SK-N-MC (cell line): ENCODE measurements at regions not wholly inside any gene's neighbourhood (a gene's known extent, or its start where the extent isn't known, plus 50 kb on each side); places are given as distances from the start of the nearest gene placed in this dataset.

Source experiments
- EZH2 ChIP-seq: fragments of 200-600 bp; sonication (generic); IDR thresholded peaks from one replicate; pipeline ENCODE4 v1.6.1; 2017; ENCODE audit warnings: antibody characterized with exemption
- POLR2AphosphoS5 ChIP-seq: IDR thresholded peaks from 2 replicates; pipeline ENCODE4 v1.6.1; 2012; ENCODE audit warnings: mild to moderate bottlenecking, low read depth, low read length, borderline replicate concordance

DNA sequence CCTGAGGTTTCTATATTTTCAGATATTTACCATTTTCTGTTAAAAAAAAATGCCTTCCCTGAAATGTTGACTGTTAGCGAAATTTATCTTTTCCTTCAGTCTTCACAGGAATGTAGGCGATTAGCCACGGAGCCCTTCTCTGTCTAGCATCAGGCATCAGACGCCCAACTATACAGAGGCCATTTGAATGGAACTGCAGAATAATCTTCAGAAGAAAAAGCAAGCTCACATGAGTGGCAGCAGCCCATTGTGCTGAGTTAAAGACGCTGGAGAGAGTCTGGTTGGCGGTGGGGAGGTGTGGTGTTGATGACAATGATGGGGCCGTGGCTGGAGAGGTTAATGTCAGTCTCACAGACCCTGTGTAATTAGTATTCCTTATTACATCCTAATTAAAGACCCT lies 196.8 kb upstream of the LEF1 start:
- no peak for TF ChIP-seq POLR2AphosphoS5
- no peak for TF ChIP-seq EZH2
